CD4-positive, alpha-beta T cell treated with Interleukin-17A for 1 hour (primary cell): ENCODE measurements at regions not wholly inside any gene's neighbourhood (a gene's known extent, or its start where the extent isn't known, plus 50 kb on each side); places are given as distances from the start of the nearest gene placed in this dataset.

Source experiments
- DNase-seq: peaks from one replicate; pipeline ENCODE4 v3.0.0-alpha.2; 2020

GRCh38 chr14:85293612-85294234 is 236.2 kb upstream of the FLRT2 start:
- no peak for DNase-seq

- no peak for DNase-seq
These were observed 234.6 kb upstream of the FLRT2 start for GRCh38 chr14:85295318-85295717.

- DNase-seq: no peak
These were observed 233.3 kb upstream of the FLRT2 start for GRCh38 chr14:85296456-85297210.

GRCh38 chr14:85300107-85300506 is 229.8 kb upstream of the FLRT2 start:
- no peak for DNase-seq

- DNase-seq: no peak
These were observed 228.4 kb upstream of the FLRT2 start for GRCh38 chr14:85301506-85301905.

- DNase-seq: no peak
These were observed 223.9 kb upstream of the FLRT2 start for GRCh38 chr14:85306024-85306423.

- no peak for DNase-seq
These were observed 221.2 kb upstream of the FLRT2 start for GRCh38 chr14:85308531-85309300.

GRCh38 chr14:85310491-85311272 is 219.3 kb upstream of the FLRT2 start:
- DNase-seq: no peak

GRCh38 chr14:85313560-85314207 is 216.3 kb upstream of the FLRT2 start:
- no peak for DNase-seq

GRCh38 chr14:85315290-85315689 is 214.7 kb upstream of the FLRT2 start:
- no peak for DNase-seq

GRCh38 chr14:85315733-85316290 is 214.1 kb upstream of the FLRT2 start:
- no peak for DNase-seq

- no peak for DNase-seq
These were observed 213.1 kb upstream of the FLRT2 start for GRCh38 chr14:85316701-85317410.

- DNase-seq: no peak
These were observed 212.4 kb upstream of the FLRT2 start for GRCh38 chr14:85317491-85318021.

GRCh38 chr14:85319101-85319500 is 210.8 kb upstream of the FLRT2 start:
- no peak for DNase-seq

GRCh38 chr14:85319998-85320630 is 209.8 kb upstream of the FLRT2 start:
- DNase-seq: no peak

- no peak for DNase-seq
These were observed 204.6 kb upstream of the FLRT2 start for GRCh38 chr14:85325134-85326017.

- DNase-seq: no peak
These were observed 197.5 kb upstream of the FLRT2 start for GRCh38 chr14:85332401-85332800.

GRCh38 chr14:85333313-85333712 is 196.6 kb upstream of the FLRT2 start:
- DNase-seq: no peak

- DNase-seq: no peak
These were observed 196.1 kb upstream of the FLRT2 start for GRCh38 chr14:85333841-85334240.

- no peak for DNase-seq
These were observed 195.6 kb upstream of the FLRT2 start for GRCh38 chr14:85334316-85334715.
